ENCODE measurements at regions not wholly inside any gene's neighbourhood (a gene's known extent, or its start where the extent isn't known, plus 50 kb on each side); places are given as distances from the start of the nearest gene placed in this dataset.

GRCh38 chr7:156261581-156261980 is 379.0 kb upstream of the RNF32 start:
- in situ Hi-C loops (cut with HindIII; ENCODE audit: low sequenced_read_pairs): no loop called here
- DNase-seq (ENCODE audit: low spot score): no peak

GRCh38 chr7:156257904-156258303 is 382.7 kb upstream of the RNF32 start:
- in situ Hi-C loops (cut with HindIII; ENCODE audit: low sequenced_read_pairs): no loop called here
- DNase-seq (ENCODE audit: low spot score): no peak

GRCh38 chr7:156255635-156256034 is 384.9 kb upstream of the RNF32 start:
- in situ Hi-C loops (cut with HindIII; ENCODE audit: low sequenced_read_pairs): no loop called here

DNA sequence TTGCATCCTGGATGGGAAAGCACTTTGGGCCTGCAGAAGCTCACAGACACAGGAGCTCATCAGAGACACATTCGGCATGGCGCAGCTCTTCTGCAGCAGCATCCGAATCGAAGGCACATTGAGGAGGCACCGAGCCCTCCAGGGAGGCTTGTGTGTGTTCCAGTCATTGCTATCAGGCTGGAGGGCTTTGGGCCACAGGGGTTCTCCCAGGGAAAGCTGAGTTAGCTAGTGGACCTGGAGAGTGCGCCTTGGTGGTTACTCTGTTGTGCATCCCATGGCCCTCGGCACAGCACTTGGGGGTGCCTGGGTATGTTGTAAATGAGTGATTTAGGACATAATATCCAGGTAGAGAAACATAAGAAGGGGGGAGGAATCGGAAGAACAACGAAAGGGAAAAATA is 388.7 kb upstream of the RNF32 start:
- in situ Hi-C loops (cut with HindIII; ENCODE audit: low sequenced_read_pairs): no loop called here
- no peak for DNase-seq (ENCODE audit: low spot score)

More at GRCh38 chr7:156255635-156256034, 384.9 kb upstream of the RNF32 start:
- no peak for DNase-seq (ENCODE audit: low spot score)

DNA sequence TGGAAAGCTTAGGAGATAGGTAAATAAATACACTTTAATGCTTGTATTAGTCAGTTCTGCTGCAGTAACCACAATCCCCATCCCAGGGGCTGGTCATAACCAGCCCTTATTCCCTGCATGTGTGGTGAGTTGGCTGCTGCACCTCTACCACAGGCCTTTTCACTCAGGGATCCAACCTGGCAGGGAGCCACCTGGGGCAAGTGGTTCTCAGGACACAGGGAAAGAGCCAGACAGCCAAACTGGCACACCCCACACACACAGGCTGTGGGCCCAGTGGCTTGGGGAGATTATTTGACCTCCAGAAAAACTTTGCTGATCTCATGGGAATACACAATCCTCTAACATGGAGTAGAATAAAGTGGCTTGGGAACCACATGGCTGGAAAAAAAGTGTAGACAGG is 400.0 kb upstream of the RNF32 start:
- in situ Hi-C loops (cut with HindIII; ENCODE audit: low sequenced_read_pairs): no loop called here
- DNase-seq (ENCODE audit: low spot score): no peak

DNA sequence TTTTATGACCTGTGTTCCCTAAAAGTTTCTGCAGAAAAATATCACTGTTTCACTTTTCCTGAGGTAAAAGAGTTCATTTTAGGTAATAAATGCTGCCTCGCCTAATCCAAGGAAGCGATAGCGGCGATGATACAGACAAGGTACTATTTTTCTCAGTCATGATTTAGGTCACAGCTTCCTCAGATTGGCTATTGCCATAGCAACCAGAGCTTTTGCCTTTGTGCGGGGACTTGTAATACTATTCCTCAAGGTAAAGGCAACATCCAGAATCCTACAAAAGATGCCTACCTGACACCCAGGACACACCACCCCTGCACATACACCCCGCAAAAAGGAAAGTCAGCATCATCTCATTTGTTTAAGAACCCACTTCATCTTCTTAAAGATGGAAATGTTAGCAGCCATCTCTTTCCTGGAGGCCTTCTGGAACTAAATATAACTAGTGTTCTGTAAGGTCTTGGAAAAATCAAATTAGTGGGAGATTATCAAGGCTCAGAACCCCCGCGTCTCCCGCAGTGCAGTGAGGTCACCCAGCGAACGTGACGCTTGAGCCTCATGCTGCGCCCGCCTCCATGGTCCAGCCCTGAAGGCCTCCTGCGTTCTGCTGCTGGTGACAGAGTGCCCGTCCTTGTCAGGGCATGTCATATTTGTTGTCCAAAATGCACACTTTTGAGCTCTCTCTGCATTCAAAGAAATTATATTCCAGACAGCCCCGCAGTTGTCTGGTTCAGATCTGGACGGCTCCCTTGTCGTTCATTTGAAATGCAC is 402.0 kb upstream of the RNF32 start:
- in situ Hi-C loops (cut with HindIII; ENCODE audit: low sequenced_read_pairs): no loop called here
- DNase-seq (ENCODE audit: low spot score): peak; percentile 3

- DNase-seq (ENCODE audit: low spot score): no peak
- in situ Hi-C loops (cut with HindIII; ENCODE audit: low sequenced_read_pairs): no loop called here
Observed at GRCh38 chr7:156237614-156238013, 403.0 kb upstream of the RNF32 start.

DNA sequence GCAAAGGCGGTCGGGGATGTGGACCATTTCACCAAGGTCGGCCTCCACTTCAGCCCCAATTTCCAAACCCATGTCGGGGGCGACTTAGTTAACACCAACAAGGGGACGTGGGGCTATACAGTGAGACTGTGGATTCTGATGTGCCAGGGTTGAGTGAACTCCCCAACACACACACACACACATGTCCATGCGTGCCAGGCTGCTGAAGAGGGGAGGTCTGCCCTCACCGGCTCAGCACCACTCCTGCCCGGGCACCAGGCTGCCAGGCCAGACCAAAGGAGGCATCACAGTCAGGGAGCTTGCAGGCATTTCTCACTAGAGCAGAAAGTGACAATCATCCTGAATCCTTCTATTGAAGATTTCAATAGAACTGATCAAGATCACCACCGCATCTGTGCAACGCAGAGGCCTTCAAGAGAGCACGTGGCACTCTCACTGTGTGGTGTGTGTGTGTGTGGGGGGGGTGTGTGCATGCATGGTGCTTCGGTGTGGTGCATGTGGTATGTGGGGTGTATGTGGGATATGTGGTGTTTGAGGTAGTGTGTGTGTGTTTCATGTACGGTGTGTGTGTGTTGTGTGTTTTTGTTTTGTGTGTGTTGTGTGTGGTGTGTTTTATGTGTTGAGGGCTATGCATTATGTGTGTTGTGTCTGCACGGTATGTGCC is 403.5 kb upstream of the RNF32 start:
- in situ Hi-C loops (cut with HindIII; ENCODE audit: low sequenced_read_pairs): no loop called here
- no peak for DNase-seq (ENCODE audit: low spot score)

DNA sequence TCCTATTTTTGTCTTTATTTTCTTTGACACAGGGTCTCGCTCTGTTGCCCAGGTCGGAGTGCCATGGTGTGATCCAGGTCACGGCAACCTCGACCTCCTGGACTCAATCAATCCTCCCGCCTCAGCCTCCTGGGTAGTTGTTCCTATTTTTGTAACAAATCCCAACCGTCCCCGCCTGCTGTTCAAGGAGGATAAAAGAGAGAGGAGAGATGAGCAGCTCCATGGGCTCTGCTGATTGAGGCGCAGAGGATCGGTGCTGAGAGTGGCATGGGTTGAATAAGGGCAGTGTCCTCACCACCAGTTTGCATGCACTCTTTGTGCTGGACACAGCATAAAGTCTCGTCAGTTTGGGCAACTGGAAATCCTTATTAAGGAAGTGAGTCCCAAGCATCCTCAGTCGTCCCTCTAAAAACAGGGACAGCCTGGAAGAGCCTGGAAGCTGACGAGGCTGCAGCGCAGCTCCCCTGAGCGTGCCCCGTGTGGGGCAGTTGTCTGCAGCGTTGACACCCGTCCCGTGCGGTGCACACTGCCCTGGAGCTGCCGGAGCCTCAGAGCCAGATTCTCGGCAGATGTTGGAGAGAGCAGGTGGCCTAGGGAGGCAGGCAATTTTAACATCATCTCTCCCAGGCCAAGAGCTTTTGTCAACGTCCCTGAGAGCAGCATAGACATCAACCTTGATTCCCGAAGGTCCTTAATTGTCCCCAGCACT is 404.2 kb upstream of the RNF32 start:
- in situ Hi-C loops (cut with HindIII; ENCODE audit: low sequenced_read_pairs): no loop called here

DNA sequence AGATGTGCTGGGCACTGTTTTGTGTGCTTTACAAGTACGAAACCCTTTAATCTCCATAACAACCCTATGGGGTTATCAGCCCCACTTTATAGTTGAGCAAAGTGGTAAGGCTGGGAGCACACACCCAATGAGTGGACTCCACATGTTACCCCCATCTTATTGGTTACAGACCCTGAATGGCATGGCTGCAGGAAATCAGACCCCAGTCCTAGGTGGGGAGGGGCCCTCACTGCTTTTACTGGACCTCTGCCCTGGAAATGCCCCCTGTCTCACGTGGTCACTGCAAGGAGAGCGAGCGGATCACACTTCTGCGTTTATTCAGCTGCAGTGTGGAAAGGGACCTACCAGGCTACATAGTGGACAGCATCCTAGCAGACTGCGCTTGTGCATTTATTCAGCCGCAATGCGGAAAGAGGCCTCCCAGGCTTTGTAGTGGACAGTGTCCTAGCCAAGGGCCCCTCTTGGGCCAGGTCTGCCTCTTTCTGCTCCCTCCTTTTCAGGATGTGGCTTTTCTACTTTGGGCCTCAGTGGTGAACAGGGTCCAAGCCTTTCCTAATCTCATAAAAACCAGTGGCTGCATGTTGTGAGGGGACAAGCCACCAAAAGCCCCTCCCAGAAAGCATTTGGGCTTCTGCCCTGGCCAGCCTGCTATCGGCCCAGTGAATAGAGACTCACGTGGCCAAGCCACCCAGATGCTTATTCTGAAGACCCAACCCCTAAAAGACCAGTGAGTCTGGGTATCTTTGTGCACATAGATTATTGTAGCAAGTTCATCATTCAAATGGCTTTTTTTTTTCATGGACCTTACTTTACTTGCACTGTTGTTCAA is 405.7 kb upstream of the RNF32 start:
- in situ Hi-C loops (cut with HindIII; ENCODE audit: low sequenced_read_pairs): no loop called here
- DNase-seq (ENCODE audit: low spot score): no peak

More for the DNA sequence above, 404.2 kb upstream of the RNF32 start:
- no peak for DNase-seq (ENCODE audit: low spot score)

DNA sequence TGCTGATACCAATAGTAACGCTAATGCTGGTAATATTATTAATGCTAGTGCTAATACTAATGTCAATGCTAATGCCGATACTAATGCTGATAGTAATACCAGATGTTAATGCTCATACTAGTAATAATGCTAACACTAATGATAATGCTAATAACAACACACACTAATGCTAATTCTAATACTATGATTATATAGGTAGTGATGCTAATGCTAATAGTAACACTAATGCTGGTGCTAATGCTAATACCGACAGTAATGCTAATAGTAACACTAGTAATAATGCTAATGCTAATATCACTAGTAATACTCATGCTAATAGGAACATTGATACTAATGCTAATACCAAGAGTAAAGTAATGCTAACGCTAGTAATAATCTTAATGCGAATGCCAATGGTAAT is 406.4 kb upstream of the RNF32 start:
- in situ Hi-C loops (cut with HindIII; ENCODE audit: low sequenced_read_pairs): no loop called here
- no peak for DNase-seq (ENCODE audit: low spot score)

GRCh38 chr7:156232931-156233705 is 407.5 kb upstream of the RNF32 start:
- DNase-seq (ENCODE audit: low spot score): no peak
- in situ Hi-C loops (cut with HindIII; ENCODE audit: low sequenced_read_pairs): no loop called here

DNA sequence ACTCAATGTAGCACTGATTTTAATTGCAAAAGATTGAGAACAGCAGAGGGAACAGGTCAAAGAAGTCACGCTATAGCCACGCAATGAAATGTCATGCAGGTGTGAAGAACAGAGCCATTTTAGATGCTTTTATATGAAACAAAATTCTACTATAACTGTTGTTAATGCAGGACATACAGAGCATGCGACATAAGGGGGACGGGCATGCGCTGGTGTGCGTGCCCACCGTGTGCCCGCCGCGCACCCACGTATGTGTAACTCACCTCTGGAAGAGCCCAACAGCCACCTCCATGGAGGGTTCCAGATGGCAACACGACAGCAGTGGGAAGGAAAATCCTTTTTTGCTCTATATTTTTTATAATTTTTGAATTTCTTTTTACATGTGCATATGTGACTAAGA is 410.0 kb upstream of the RNF32 start:
- no peak for DNase-seq (ENCODE audit: low spot score)
- in situ Hi-C loops (cut with HindIII; ENCODE audit: low sequenced_read_pairs): no loop called here

GRCh38 chr7:156224833-156225225 is 412.6 kb upstream of the SHH start:
- no peak for DNase-seq (ENCODE audit: low spot score)
- in situ Hi-C loops (cut with HindIII; ENCODE audit: low sequenced_read_pairs): no loop called here

- no peak for DNase-seq (ENCODE audit: low spot score)
- in situ Hi-C loops (cut with HindIII; ENCODE audit: low sequenced_read_pairs): no loop called here
Observed at GRCh38 chr7:156223935-156224832, 411.9 kb upstream of the SHH start.

DNA sequence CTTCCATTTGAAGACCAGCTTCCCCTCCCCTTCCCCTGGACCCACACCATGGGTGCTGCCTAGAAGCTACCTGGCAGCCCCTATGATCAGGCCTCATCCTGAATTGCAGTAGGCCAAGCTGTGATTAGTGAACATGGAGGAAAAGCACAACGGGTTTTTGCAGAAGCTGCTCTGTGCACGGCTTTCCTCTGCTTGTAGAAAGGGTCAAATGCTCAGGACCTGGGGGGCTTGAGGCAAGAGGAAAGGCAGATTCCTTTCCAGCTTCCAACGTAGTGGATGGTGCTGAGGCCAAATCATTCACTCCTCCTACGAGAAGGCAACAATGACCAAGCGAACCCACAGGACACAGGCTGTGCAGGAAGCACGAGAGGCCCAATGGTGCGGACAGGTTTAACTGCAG is 410.3 kb upstream of the SHH start:
- DNase-seq (ENCODE audit: low spot score): no peak
- in situ Hi-C loops (cut with HindIII; ENCODE audit: low sequenced_read_pairs): no loop called here

DNA sequence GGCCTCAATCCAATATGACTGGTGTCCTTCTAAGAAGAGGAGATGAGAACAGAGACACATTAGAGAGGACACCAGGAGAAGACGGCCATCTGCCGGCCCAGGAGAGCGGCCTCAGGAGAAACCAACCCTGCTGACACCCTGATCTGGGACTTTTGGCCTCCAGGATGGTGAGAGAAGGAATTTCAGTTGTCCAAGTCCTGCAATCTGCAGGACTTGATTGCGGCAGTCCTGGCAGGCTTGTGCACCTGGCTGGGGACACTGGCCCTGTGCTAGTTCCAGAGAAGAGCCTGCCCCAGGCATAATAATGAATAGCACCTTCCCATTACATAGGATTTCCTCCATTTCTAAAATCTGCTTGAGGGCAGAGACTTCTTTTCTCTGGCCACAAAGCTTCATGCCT is 409.9 kb upstream of the SHH start:
- DNase-seq (ENCODE audit: low spot score): no peak
- in situ Hi-C loops (cut with HindIII; ENCODE audit: low sequenced_read_pairs): no loop called here

- in situ Hi-C loops (cut with HindIII; ENCODE audit: low sequenced_read_pairs): no loop called here
- no peak for DNase-seq (ENCODE audit: low spot score)
Observed at GRCh38 chr7:156220701-156221100, 408.4 kb upstream of the SHH start.
